ENCODE measurements at regions not wholly inside any gene's neighbourhood (a gene's known extent, or its start where the extent isn't known, plus 50 kb on each side); places are given as distances from the start of the nearest gene placed in this dataset.

DNA sequence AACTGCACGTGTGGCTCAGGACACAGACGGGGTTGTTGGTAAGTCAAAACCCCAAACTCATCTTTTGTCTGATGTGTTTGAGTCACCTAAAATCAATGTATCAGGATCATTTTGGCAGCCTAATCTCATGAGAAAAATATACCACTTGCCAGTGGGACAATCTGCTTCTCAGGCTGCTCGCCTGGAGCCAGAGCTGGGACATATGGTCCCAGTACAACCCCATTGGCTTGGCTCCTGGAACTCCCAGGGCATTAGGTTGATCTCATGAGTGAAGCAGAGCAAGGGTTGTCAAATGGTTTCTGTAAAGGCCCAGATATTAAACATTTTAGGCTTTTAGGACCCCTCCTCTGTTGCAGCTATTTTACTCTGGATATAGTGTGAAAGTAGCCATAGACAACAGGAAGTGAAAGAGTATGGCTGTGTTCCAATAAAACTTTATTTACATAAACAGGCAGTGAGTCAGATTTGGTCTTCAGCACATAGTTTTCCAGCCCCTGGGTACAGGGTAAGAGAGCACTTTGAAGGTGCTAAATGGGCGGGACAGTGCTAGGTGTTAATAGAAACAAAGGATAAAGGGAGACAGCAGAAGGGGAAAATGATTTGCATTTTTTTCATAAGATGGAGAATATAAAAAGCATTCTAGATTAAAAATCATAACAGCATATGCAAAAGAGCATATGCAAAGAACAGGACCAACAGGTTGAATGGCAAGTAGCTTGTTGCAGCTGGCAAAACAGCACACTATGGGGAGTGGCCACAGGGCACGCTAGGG lies 290.8 kb downstream of the KCNS3 start:
- TF ChIP-seq, protein P1, sequence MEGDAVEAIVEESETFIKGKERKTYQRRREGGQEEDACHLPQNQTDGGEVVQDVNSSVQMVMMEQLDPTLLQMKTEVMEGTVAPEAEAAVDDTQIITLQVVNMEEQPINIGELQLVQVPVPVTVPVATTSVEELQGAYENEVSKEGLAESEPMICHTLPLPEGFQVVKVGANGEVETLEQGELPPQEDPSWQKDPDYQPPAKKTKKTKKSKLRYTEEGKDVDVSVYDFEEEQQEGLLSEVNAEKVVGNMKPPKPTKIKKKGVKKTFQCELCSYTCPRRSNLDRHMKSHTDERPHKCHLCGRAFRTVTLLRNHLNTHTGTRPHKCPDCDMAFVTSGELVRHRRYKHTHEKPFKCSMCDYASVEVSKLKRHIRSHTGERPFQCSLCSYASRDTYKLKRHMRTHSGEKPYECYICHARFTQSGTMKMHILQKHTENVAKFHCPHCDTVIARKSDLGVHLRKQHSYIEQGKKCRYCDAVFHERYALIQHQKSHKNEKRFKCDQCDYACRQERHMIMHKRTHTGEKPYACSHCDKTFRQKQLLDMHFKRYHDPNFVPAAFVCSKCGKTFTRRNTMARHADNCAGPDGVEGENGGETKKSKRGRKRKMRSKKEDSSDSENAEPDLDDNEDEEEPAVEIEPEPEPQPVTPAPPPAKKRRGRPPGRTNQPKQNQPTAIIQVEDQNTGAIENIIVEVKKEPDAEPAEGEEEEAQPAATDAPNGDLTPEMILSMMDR (conservative IDR thresholded peaks at IDR 0.05; ENCODE audit: low read depth, low read length) = no peak
- no peak for TF ChIP-seq EZH2 (IDR thresholded peaks at IDR 0.05; ENCODE audit: borderline replicate concordance, low read depth, low read length, poor library complexity, severe bottlenecking)

Data from A673 (cell line).